Heart left ventricle (tissue), 13 donors: ENCODE measurements at regions not wholly inside any gene's neighbourhood (a gene's known extent, or its start where the extent isn't known, plus 50 kb on each side); places are given as distances from the start of the nearest gene placed in this dataset.

Experiments
- POLR2A ChIP-seq, 2 donors: fragments of 450-650 bp; IDR thresholded peaks; one replicate each; pipeline ENCODE4 v1.6.1; 2017; ENCODE audit warnings: antibody characterized with exemption in 2 of 2, mild to moderate bottlenecking in 2 of 2, moderate library complexity in 2 of 2
- TF ChIP-seq, protein P1 (sequence below), 12 donors: fragments of 200-600 bp; sonication (generic) in 4 of 12; IDR thresholded peaks; one replicate each; pipeline versions ENCODE4 v1.5.0 to v1.8.0; 2018 to 2022; ENCODE audit warnings: antibody characterized with exemption in 12 of 12, mild to moderate bottlenecking in 5 of 12
- donor health status: ischemic (EF 13 %, LVEDD 7.1; RV severe dilation, severe dysfunction).
- donor health status: DM: no; HTN: yes; CAD: no.
- donor health status: DM: no; HTN: no; CAD: no.
- donor health status: ischemic (EF 25% LVEDD 6.9; RV normal size, moderate dysfunction).
- donor health status: ischemic (EF 25% LVEDD 5.7; RV mildly dilated, moderate dysfunction).
- donor health status: ischemic (EF 35%, LVEDD 5.7; RV mildly dilated, moderate dysfunction).
- donor health status: nonischemic (EF 11% LVEDD 7.7; RV severe dilation, severe dysfunction).
- donor health status: DM: yes; HTN: yes; CAD: no.
- donor health status: PGD.
- donor health status: ischemic (EF 29% LVEDD 5.4; RV normal size, mild dysfunction).
- donor health status: nonischemic (EF 23%, LVEDD 6.1; RV moderate dilation, normal function).

DNA sequence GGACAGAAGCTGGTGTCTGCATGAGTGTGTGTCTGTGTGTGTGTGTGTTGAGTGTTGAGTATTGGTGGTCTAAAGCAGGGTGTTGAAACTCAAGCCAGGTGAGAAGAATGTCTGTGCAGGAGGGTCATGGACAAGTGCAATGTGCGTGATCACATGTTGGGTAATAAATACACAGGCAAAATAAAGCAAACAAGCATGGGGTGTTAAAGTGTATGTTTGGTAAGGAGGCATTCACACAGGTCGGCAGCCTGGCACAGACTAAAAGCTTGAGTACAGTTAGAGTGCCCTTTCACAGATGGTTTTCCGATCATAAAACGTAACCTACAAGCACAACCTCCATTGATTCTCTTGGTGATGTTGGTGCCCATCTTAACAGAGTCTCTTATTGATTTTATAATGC lies 476.9 kb upstream of the KLHL1 start:
- TF ChIP-seq POLR2A (IDR thresholded peaks at IDR 0.05) = no peak
- TF ChIP-seq, protein P1, sequence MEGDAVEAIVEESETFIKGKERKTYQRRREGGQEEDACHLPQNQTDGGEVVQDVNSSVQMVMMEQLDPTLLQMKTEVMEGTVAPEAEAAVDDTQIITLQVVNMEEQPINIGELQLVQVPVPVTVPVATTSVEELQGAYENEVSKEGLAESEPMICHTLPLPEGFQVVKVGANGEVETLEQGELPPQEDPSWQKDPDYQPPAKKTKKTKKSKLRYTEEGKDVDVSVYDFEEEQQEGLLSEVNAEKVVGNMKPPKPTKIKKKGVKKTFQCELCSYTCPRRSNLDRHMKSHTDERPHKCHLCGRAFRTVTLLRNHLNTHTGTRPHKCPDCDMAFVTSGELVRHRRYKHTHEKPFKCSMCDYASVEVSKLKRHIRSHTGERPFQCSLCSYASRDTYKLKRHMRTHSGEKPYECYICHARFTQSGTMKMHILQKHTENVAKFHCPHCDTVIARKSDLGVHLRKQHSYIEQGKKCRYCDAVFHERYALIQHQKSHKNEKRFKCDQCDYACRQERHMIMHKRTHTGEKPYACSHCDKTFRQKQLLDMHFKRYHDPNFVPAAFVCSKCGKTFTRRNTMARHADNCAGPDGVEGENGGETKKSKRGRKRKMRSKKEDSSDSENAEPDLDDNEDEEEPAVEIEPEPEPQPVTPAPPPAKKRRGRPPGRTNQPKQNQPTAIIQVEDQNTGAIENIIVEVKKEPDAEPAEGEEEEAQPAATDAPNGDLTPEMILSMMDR (IDR thresholded peaks at IDR 0.05) = no peak
